ENCODE measurements at regions not wholly inside any gene's neighbourhood (a gene's known extent, or its start where the extent isn't known, plus 50 kb on each side); places are given as distances from the start of the nearest gene placed in this dataset.
"Not testable (repeated sequence)": the region's sequence is repeated elsewhere in the genome, so short reads cannot be mapped to it uniquely, and the experiment has no call there.

DNA sequence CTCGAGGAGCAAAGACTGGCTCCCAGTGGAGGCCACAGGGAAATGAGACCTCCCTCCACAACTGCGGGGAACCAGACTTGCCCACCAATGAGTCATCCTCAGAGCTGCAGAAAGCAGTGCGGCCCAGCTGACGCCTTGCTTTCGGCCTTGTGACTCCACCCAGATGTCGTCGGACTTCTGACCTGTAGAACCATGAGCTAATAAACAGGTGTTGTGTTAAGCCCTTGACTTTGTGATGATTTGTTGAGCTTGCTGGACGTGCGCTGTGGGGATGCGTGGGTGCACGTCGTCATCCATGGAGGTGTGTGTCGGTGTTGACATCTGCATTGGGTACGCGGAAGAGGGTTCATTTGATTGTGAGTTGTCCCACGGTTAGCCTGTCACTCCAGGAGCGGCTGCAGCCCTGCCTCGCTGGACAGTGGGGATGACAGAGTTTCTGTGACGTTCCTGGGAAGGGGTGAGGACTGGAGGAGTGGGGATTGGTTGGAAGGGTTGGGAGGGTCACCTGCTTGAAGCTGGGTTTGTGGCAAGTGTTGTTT is 154.1 kb downstream of the SH3BP4 start:
- no peaks in the 10 kb centered on the region for H3K9me3 ChIP-seq (ENCODE audit: control extremely low read depth in 1 of 5, control insufficient read depth in 4 of 5, insufficient read depth in 2 of 5, low read depth in 1 of 5, low read length in 4 of 5)
- ChIA-PET POLR2A (no interaction called here), CTCF (interaction anchor here (0.8 to 5.0 kb wide), 5 partner anchors 11 to 575 kb away, joined by 3 to 29 read pairs (median 3); no protein-coding TSS in a partner anchor)
- H3K36me3 ChIP-seq (ENCODE audit: control insufficient read depth in 4 of 4, insufficient read depth in 4 of 4, low read length in 3 of 4), result no peaks in the 10 kb centered on the region
- DNase-seq, result no peak
- WGBS (ENCODE audit: insufficient coverage), result 94% methylated on average over 18 of the region's 19 CpGs
- H3K27me3 ChIP-seq (replicated peaks in 2 of 5; ENCODE audit: control insufficient read depth in 4 of 5, insufficient read depth in 5 of 5, low read length in 4 of 5), result no peaks in the 10 kb centered on the region
- no peak overlapping the region for H3K4me3 ChIP-seq (ENCODE audit: control insufficient read depth in 1 of 7, extremely low read depth in 1 of 7, insufficient read depth in 4 of 7, low read depth in 2 of 7, low read length in 6 of 7)
- H3K4me1 ChIP-seq (ENCODE audit: control extremely low read depth in 1 of 4, control insufficient read depth in 4 of 4, insufficient read depth in 4 of 4, low read length in 3 of 4), result no peaks in the 10 kb centered on the region
- no peak overlapping the region for H3K27ac ChIP-seq (ENCODE audit: insufficient read depth in 1 of 2, low read depth in 1 of 2, low read length in 2 of 2, poor library complexity in 1 of 2, severe bottlenecking in 2 of 2)

DNA sequence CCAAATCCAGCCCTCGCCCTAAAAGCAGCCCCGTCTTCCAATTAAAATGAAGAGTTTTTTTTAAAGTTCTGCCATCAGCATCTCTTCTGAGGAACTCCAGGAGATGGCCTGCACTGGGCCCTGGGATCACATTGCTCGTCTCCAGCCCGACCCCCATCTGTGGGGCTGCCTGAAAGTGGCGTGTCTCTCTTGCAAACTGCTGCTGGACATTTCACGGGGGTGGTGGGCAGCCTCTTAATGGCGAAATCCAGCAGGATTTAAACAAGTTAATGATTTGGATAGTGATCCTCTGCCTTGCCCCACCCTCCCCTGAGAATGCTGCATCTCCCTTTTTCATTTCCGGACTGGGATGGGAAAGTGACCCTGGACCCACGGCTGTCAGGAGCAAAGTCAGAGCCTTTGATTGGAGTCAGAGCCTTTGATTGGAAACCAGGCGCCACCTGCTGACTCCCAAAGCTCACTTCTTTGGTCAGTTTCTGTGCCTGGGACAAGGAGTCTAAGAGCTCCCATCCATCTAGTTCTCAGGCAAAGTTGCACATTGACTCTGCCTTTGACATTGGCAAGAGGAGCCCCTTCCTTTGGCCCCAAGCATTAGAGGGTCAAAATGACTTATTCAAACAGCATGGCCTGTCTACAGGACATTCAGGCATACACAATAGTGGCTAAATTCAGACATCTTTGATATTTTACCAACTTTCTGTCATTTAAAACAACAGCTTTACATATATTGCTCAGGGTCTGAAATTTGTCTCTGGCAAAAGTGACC is 155.2 kb downstream of the SH3BP4 start:
- POLR2A ChIA-PET, result no interaction called here

DNA sequence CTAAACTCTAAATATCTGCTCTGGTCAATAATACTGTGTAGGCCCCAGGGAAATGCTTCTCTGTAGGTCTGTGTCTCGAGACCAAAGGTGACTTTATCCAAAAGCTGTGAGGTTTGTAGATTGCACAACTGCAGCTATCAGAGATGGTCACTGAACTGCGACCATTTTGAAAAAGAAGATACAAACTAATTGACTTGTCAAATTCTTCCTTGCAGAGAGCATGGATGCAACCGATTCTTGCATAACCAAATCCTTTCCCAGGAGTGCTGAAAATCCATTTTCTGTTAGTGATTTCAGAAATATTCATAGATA is 155.8 kb downstream of the SH3BP4 start:
- H3K4me1 ChIP-seq (ENCODE audit: control extremely low read depth in 1 of 4, control insufficient read depth in 4 of 4, insufficient read depth in 4 of 4, low read length in 3 of 4), result no peaks in the 10 kb centered on the region
- no peaks in the 10 kb centered on the region for H3K27me3 ChIP-seq (replicated peaks in 2 of 5; ENCODE audit: control insufficient read depth in 4 of 5, insufficient read depth in 5 of 5, low read length in 4 of 5)
- no peak overlapping the region for H3K27ac ChIP-seq (ENCODE audit: insufficient read depth in 1 of 2, low read depth in 1 of 2, low read length in 2 of 2, poor library complexity in 1 of 2, severe bottlenecking in 2 of 2)
- H3K4me3 ChIP-seq (ENCODE audit: control insufficient read depth in 1 of 7, extremely low read depth in 1 of 7, insufficient read depth in 4 of 7, low read depth in 2 of 7, low read length in 6 of 7), result no peak overlapping the region
- CTCF ChIA-PET, result interaction anchor here (0.6 to 5.0 kb wide), 10 partner anchors 9 to 1036 kb away, joined by 3 to 29 read pairs (median 4); partner anchors contain the start of gene ARL4C
- DNase-seq, result no peak
- POLR2A ChIA-PET, result no interaction called here
- 97% methylated on average over 3 of the region's 3 CpGs for WGBS (ENCODE audit: insufficient coverage)
- no peaks in the 10 kb centered on the region for H3K9me3 ChIP-seq (ENCODE audit: control extremely low read depth in 1 of 5, control insufficient read depth in 4 of 5, insufficient read depth in 2 of 5, low read depth in 1 of 5, low read length in 4 of 5)
- H3K36me3 ChIP-seq (ENCODE audit: control insufficient read depth in 4 of 4, insufficient read depth in 4 of 4, low read length in 3 of 4), result no peaks in the 10 kb centered on the region

More for the DNA sequence above, 155.2 kb downstream of the SH3BP4 start:
- no peaks in the 10 kb centered on the region for H3K9me3 ChIP-seq (ENCODE audit: control extremely low read depth in 1 of 5, control insufficient read depth in 4 of 5, insufficient read depth in 2 of 5, low read depth in 1 of 5, low read length in 4 of 5)
- 51% methylated on average over 8 of the region's 10 CpGs for WGBS (ENCODE audit: insufficient coverage)
- no peak overlapping the region for H3K27ac ChIP-seq (ENCODE audit: insufficient read depth in 1 of 2, low read depth in 1 of 2, low read length in 2 of 2, poor library complexity in 1 of 2, severe bottlenecking in 2 of 2)
- no peaks in the 10 kb centered on the region for H3K4me1 ChIP-seq (ENCODE audit: control extremely low read depth in 1 of 4, control insufficient read depth in 4 of 4, insufficient read depth in 4 of 4, low read length in 3 of 4)
- H3K36me3 ChIP-seq (ENCODE audit: control insufficient read depth in 4 of 4, insufficient read depth in 4 of 4, low read length in 3 of 4), result no peaks in the 10 kb centered on the region
- H3K27me3 ChIP-seq (replicated peaks in 2 of 5; ENCODE audit: control insufficient read depth in 4 of 5, insufficient read depth in 5 of 5, low read length in 4 of 5), result no peaks in the 10 kb centered on the region
- no peak overlapping the region for H3K4me3 ChIP-seq (ENCODE audit: control insufficient read depth in 1 of 7, extremely low read depth in 1 of 7, insufficient read depth in 4 of 7, low read depth in 2 of 7, low read length in 6 of 7)
- DNase-seq, result peak; percentile 36 to 53 (median 48)
- CTCF ChIA-PET, result interaction anchor here (0.6 to 5.0 kb wide), 10 partner anchors 10 to 1035 kb away, joined by 3 to 29 read pairs (median 4); partner anchors contain the start of gene ARL4C

DNA sequence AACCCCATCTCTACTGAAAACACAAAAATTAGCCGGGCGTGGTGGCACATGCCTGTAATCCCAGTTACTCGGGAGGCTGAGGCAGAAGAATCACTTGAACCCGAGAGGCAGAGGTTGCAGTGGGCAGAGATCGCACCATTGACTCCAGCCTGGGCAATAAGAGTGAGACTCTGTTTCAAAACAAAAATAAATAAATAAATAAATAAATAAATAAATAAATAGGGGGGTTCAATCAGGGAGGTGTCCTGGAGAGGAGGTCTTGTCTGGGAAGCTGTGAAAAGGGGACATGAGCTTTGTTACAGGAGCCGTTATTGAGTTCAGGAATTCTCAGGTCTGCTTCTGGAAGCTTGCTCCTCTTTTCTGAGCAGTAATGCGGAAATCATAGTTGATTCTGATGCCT is 157.7 kb downstream of the SH3BP4 start:
- no CpG with 5 or more reads among the region's 7 CpGs for WGBS (ENCODE audit: insufficient coverage)
- H3K4me3 ChIP-seq (ENCODE audit: control insufficient read depth in 1 of 7, extremely low read depth in 1 of 7, insufficient read depth in 4 of 7, low read depth in 2 of 7, low read length in 6 of 7); H3K9me3 ChIP-seq (ENCODE audit: control extremely low read depth in 1 of 5, control insufficient read depth in 4 of 5, insufficient read depth in 2 of 5, low read depth in 1 of 5, low read length in 4 of 5); H3K27ac ChIP-seq (ENCODE audit: insufficient read depth in 1 of 2, low read depth in 1 of 2, low read length in 2 of 2, poor library complexity in 1 of 2, severe bottlenecking in 2 of 2); H3K36me3 ChIP-seq (ENCODE audit: control insufficient read depth in 4 of 4, insufficient read depth in 4 of 4, low read length in 3 of 4); POLR2A ChIA-PET; DNase-seq; H3K4me1 ChIP-seq (ENCODE audit: control extremely low read depth in 1 of 4, control insufficient read depth in 4 of 4, insufficient read depth in 4 of 4, low read length in 3 of 4); H3K27me3 ChIP-seq (replicated peaks in 2 of 5; ENCODE audit: control insufficient read depth in 4 of 5, insufficient read depth in 5 of 5, low read length in 4 of 5): not testable (repeated sequence)
- CTCF ChIA-PET, result interaction anchor here (0.6 to 5.0 kb wide), 3 partner anchors 7 to 53 kb away, joined by 3 to 29 read pairs (median 3); no protein-coding TSS in a partner anchor

DNA sequence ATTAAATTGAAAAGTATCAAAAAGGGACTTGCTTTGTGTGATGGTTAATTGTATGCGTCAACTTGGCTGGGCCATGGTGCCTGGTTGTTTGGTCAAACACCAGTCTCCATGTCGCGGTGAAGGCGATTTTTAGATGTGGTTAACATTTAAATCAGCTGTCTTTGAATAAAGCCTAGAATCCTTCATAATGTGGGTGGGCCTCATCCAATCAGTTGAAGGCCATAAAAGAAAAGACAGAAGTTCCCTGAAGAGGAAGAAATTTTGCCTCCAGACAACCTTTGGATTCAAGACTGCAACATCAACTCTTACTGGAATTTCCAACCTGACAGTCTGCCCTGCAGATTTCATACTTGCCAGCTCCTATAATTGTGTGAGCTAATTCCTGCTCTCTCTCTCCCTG is 160.5 kb downstream of the SH3BP4 start:
- ChIA-PET CTCF (interaction anchor here (0.6 to 2.2 kb wide), 6 partner anchors 9 to 819 kb away, joined by 3 to 8 read pairs (median 4); no protein-coding TSS in a partner anchor), POLR2A (interaction anchor here (0.6 kb wide), 1 partner anchor 1021 kb away, joined by 3 read pairs; no protein-coding TSS in a partner anchor)
- Histone ChIP-seq H3K36me3 (ENCODE audit: control insufficient read depth in 4 of 4, insufficient read depth in 4 of 4, low read length in 3 of 4) (no peaks in the 10 kb centered on the region), H3K9me3 (ENCODE audit: control extremely low read depth in 1 of 5, control insufficient read depth in 4 of 5, insufficient read depth in 2 of 5, low read depth in 1 of 5, low read length in 4 of 5) (no peaks in the 10 kb centered on the region), H3K27me3 (replicated peaks in 2 of 5; ENCODE audit: control insufficient read depth in 4 of 5, insufficient read depth in 5 of 5, low read length in 4 of 5) (peaks cover 0 to 5% (median 0%) of the 10 kb centered on the region in 5 experiments), H3K4me3 (ENCODE audit: control insufficient read depth in 1 of 7, extremely low read depth in 1 of 7, insufficient read depth in 4 of 7, low read depth in 2 of 7, low read length in 6 of 7) (no peak overlapping the region), H3K27ac (ENCODE audit: insufficient read depth in 1 of 2, low read depth in 1 of 2, low read length in 2 of 2, poor library complexity in 1 of 2, severe bottlenecking in 2 of 2) (no peak overlapping the region), H3K4me1 (ENCODE audit: control extremely low read depth in 1 of 4, control insufficient read depth in 4 of 4, insufficient read depth in 4 of 4, low read length in 3 of 4) (no peaks in the 10 kb centered on the region)
- no peak for DNase-seq
- 100% methylated on average over 4 of the region's 4 CpGs for WGBS (ENCODE audit: insufficient coverage)

DNA sequence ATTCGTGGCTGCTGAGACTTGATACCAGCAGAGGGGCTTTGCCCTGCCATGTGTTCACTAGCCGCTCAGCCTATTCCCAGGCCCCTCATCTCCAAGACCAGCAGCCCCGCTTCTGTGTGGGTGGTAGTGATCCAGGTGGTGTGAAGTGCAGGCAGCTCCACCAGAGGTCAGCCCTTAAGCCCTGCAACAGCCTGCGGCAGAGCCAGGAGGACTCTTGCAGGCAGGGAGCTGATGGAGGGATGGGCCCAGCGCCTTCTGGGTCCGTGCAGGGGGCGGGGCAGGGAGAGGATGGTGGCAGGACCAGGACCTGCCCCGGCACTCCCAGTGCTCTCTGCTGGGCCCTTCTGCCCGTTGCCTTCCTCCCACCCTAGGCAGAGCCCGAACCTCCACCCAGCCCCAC is 162.0 kb downstream of the SH3BP4 start:
- ChIA-PET POLR2A (no interaction called here), CTCF (interaction anchor here (1.3 kb wide), 1 partner anchor 568 kb away, joined by 3 read pairs; no protein-coding TSS in a partner anchor)
- peaks cover 0 to 5% (median under 1%) of the 10 kb centered on the region in 5 experiments for H3K27me3 ChIP-seq (replicated peaks in 2 of 5; ENCODE audit: control insufficient read depth in 4 of 5, insufficient read depth in 5 of 5, low read length in 4 of 5)
- H3K27ac ChIP-seq (ENCODE audit: insufficient read depth in 1 of 2, low read depth in 1 of 2, low read length in 2 of 2, poor library complexity in 1 of 2, severe bottlenecking in 2 of 2), result no peak overlapping the region
- WGBS (ENCODE audit: insufficient coverage), result 62% methylated on average over 4 of the region's 10 CpGs
- no peaks in the 10 kb centered on the region for H3K4me1 ChIP-seq (ENCODE audit: control extremely low read depth in 1 of 4, control insufficient read depth in 4 of 4, insufficient read depth in 4 of 4, low read length in 3 of 4)
- H3K4me3 ChIP-seq (ENCODE audit: control insufficient read depth in 1 of 7, extremely low read depth in 1 of 7, insufficient read depth in 4 of 7, low read depth in 2 of 7, low read length in 6 of 7), result no peak overlapping the region
- DNase-seq, result no peak
- H3K36me3 ChIP-seq (ENCODE audit: control insufficient read depth in 4 of 4, insufficient read depth in 4 of 4, low read length in 3 of 4), result no peaks in the 10 kb centered on the region
- no peaks in the 10 kb centered on the region for H3K9me3 ChIP-seq (ENCODE audit: control extremely low read depth in 1 of 5, control insufficient read depth in 4 of 5, insufficient read depth in 2 of 5, low read depth in 1 of 5, low read length in 4 of 5)

DNA sequence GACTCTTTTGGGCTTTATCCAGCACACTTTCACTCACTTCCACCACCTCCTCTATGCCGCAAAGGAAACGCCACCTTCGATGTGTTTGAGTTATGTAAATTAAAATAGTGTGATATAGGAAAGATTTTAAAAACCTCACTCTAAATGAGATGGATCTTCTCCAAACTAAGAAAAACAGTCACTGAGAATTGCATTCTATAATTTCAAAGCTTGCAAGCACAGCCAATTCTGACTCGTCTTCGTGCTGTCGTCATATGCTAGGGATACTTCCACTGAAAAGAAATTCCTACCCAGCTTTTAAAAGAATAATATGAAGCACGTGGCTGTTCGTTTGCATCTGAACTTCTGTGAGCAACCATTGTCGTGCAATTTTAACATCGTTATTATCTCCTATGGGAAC is 162.5 kb downstream of the SH3BP4 start:
- ChIA-PET CTCF (interaction anchor here (1.3 kb wide), 1 partner anchor 569 kb away, joined by 3 read pairs; no protein-coding TSS in a partner anchor), POLR2A (no interaction called here)
- Histone ChIP-seq H3K36me3 (ENCODE audit: control insufficient read depth in 4 of 4, insufficient read depth in 4 of 4, low read length in 3 of 4) (no peaks in the 10 kb centered on the region), H3K27me3 (replicated peaks in 2 of 5; ENCODE audit: control insufficient read depth in 4 of 5, insufficient read depth in 5 of 5, low read length in 4 of 5) (peaks cover 0 to 5% (median 2%) of the 10 kb centered on the region in 5 experiments), H3K4me1 (ENCODE audit: control extremely low read depth in 1 of 4, control insufficient read depth in 4 of 4, insufficient read depth in 4 of 4, low read length in 3 of 4) (no peaks in the 10 kb centered on the region), H3K4me3 (ENCODE audit: control insufficient read depth in 1 of 7, extremely low read depth in 1 of 7, insufficient read depth in 4 of 7, low read depth in 2 of 7, low read length in 6 of 7) (no peak overlapping the region), H3K9me3 (ENCODE audit: control extremely low read depth in 1 of 5, control insufficient read depth in 4 of 5, insufficient read depth in 2 of 5, low read depth in 1 of 5, low read length in 4 of 5) (no peaks in the 10 kb centered on the region), H3K27ac (ENCODE audit: insufficient read depth in 1 of 2, low read depth in 1 of 2, low read length in 2 of 2, poor library complexity in 1 of 2, severe bottlenecking in 2 of 2) (no peak overlapping the region)
- 97% methylated on average over 7 of the region's 10 CpGs for WGBS (ENCODE audit: insufficient coverage)
- no peak for DNase-seq

Measured in common myeloid progenitor, CD34-positive (primary cell).